Fibroblast of the aortic adventitia (primary cell): ENCODE measurements at regions not wholly inside any gene's neighbourhood (a gene's known extent, or its start where the extent isn't known, plus 50 kb on each side); places are given as distances from the start of the nearest gene placed in this dataset.
"Not testable (repeated sequence)": the region's sequence is repeated elsewhere in the genome, so short reads cannot be mapped to it uniquely, and the experiment has no call there.

Experiments
- DNase-seq: peaks from one replicate; pipeline ENCODE4 v3.0.0-alpha.2; 2010; ENCODE audit warnings: low read depth
- H3K4me3 ChIP-seq: 2 replicates; pipeline ENCODE4 v1.5.1; 2011; ENCODE audit warnings: low read depth, mild to moderate bottlenecking, control low read depth, low read length, moderate library complexity
- TF ChIP-seq, protein P1 (sequence below): IDR thresholded peaks from 2 replicates; pipeline ENCODE4 v1.5.1; 2011; ENCODE audit warnings: mild to moderate bottlenecking, low read length, control low read depth, inconsistent platforms; ENCODE audit not compliant: insufficient read depth

DNA sequence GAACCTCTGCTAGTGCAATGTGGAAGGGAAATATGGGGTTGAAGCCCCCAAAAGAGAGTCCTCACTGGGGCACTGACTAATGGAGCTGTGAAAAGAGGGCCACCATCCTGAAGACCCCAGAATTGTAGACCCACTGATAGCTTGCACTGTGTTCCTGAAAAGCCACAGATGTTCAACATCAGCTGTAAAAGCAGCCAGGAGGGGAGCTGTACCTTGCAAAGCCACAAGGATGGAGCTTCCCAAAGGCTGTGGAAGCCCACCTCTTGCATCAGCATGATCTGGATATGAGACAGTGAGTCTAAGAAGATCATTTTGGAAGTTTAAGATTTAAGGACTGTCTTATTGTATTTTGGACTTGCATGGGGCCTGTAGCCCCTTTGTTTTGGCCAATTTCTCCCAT lies 125.8 kb upstream of the TGFBR2 start:
- DNase-seq = no peak
- H3K4me3 ChIP-seq = no peak overlapping the region
- TF ChIP-seq, protein P1, sequence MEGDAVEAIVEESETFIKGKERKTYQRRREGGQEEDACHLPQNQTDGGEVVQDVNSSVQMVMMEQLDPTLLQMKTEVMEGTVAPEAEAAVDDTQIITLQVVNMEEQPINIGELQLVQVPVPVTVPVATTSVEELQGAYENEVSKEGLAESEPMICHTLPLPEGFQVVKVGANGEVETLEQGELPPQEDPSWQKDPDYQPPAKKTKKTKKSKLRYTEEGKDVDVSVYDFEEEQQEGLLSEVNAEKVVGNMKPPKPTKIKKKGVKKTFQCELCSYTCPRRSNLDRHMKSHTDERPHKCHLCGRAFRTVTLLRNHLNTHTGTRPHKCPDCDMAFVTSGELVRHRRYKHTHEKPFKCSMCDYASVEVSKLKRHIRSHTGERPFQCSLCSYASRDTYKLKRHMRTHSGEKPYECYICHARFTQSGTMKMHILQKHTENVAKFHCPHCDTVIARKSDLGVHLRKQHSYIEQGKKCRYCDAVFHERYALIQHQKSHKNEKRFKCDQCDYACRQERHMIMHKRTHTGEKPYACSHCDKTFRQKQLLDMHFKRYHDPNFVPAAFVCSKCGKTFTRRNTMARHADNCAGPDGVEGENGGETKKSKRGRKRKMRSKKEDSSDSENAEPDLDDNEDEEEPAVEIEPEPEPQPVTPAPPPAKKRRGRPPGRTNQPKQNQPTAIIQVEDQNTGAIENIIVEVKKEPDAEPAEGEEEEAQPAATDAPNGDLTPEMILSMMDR = no peak

DNA sequence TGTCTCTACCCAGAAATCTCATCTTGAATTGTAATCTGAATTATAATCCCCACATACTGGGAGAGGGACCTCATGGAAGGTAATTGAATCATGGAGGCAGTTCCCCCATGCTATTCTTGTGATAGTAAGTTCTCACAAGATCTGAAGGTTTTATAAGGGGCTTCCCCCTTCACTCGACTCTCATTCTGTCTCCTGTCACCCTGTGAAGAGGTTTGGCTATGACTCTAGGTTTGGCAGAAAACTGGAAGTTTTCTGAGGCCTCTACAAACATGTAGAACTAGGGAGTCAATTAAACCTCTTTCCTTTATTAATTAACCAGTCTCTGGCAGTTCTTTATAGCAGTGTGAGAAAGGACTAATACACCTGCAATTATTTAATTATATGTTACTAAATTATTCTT lies 125.2 kb upstream of the TGFBR2 start:
- no peak overlapping the region for H3K4me3 ChIP-seq
- TF ChIP-seq, protein P1 = no peak
- DNase-seq = no peak

DNA sequence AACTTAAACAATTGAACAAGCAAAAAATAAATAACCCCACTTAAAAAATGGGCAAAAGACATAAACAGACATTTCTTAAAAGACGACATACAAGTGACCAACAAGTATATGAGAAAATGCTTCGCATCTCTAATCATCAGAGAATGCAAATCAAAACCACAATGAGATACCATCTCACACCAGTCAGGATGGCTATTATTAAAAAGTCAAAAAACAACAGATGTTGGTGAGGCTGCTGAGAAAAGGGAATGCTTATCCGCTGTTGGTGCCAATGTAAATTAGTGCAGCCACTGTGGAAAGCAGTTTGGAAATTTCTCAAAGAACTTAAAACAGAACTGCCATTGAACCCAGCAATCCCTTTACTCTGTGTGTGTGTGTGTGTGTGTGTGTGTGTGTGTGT lies 122.2 kb upstream of the TGFBR2 start:
- not testable (repeated sequence) for DNase-seq, H3K4me3 ChIP-seq

DNA sequence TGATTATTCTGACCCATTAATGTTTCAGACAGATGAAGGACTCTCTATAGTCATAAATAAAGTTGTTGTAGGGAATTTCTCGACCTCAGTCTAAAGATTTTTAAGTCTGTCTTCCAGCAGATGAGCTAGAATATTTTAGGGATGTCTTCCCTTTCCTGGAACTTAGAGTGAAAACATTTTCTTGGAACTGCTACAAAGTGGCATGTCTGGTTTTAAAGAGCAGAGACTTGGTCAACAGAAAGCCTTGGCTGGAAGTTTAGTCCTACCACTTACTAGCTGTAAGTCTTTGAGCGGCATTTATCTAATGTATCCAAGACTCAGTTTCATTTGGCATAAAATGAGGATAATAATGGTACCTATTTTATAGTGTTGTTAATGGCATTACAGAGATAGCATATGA lies 120.0 kb upstream of the TGFBR2 start:
- DNase-seq = no peak
- no peak overlapping the region for H3K4me3 ChIP-seq
- TF ChIP-seq, protein P1 = no peak

DNA sequence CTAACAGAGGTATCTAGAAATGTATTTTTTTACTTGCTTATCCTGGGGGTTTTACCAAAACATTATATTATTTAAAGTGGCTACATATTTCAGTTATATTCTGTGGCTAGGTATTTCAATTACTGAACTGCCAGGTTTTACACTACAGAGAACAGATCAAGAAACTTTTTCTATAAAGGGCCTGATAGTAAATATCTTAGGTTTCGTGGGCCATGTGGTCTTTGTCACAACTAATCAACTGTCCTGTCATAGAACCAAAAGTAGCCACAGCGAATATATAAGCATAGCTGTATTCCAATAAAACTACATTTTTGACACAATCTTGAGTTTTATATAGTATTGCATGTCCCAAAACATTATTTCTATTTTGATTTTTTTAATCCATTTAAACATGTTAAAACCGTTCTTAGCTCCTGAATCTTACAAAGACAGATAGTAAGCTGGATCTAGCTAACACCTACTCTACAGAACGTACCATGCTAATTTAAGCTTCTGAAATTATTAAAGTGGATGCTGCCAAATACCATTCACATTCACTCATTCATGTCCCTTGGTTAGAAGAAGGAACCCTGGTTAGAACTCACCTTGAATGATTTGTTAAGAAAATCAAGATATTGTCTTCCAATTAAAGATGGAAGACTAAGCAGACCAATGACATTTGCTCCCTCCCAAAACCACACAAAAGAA lies 118.2 kb upstream of the TGFBR2 start:
- TF ChIP-seq, protein P1 = no peak
- DNase-seq = no peak
- no peak overlapping the region for H3K4me3 ChIP-seq

DNA sequence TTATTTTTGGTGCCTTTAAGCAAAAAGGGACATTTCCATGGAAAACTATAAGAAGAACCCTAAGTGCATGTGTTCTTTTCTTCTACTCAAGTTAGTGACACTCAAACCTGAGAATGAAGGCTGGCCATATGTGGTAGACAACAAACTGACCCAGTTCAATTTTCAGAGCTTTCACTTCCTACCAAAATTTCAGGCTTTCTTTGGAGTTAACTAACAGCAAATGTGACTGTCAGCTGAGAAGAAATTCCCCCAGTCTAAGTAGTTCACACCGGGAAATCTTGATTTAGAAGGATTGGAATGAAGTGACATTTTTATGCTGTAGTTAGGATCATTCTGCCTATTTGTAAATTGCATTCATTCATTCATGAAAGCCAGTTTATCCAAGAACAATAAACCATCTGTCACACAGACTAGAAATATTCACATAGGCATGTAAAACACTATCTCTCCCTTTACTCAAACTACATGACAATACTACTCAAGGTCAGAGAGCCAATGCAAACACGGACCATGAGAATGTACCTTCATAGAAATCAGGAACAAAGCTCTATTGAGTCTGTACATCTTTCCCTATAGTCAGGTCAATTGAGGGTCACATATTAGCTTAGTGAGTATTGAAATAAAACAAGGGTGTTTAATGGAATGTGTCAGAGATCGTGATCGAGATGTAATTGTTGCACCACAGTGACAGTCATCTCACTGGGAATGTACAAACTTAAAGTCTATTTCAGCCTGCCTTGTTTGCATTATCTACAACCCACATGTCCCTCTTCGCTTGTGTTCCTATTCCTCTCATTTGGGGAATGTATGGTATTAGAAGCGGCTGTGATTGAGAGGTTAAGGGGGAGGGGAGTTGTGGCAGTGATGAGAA lies 113.8 kb upstream of the TGFBR2 start:
- no peak overlapping the region for H3K4me3 ChIP-seq
- peak; percentile 60 for DNase-seq
- TF ChIP-seq, protein P1 = no peak

DNA sequence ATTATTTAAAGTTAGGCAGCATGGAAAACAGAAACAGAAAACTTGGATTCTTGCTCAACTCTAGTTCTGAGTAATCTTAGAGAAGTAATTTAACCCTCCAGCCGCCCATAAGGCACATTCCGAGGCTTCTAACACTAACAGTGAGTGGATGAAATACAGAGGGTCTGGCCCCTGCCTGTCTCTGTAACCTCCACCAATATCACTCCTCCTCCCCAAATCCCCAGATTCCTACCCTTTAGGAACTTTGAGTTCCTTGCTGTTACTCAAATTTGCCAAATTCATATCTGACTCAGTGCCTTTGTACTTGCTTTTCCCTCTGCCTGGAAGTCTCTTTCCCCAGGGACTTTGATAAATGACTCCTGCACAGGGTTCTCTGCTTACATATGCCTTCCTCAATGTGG lies 112.5 kb upstream of the TGFBR2 start:
- no peak overlapping the region for H3K4me3 ChIP-seq
- TF ChIP-seq, protein P1 = no peak
- DNase-seq = peak; percentile 88
